Thyroid gland (tissue), 4 donors: ENCODE measurements at regions not wholly inside any gene's neighbourhood (a gene's known extent, or its start where the extent isn't known, plus 50 kb on each side); places are given as distances from the start of the nearest gene placed in this dataset.

Experiments used
- DNase-seq, 2 donors: peaks; one replicate each; pipeline ENCODE4 v3.0.0-alpha.2; 2019
- H3K27ac ChIP-seq, 3 donors: fragments of 200-600 bp; sonication (generic); 1 replicate in 2 of 3; 2 replicates in 1 of 3; pipeline ENCODE4 v1.5.1; 2016 to 2019; ENCODE audit warnings: mild to moderate bottlenecking in 1 of 3, moderate library complexity in 1 of 3
- H3K27me3 ChIP-seq: fragments of 200-600 bp; sonication (generic); one replicate; pipeline ENCODE4 v1.5.1; 2019
- H3K36me3 ChIP-seq, 2 donors: fragments of 200-600 bp; sonication (generic); one replicate each; pipeline ENCODE4 v1.5.1; 2016 to 2019
- H3K4me1 ChIP-seq, 2 donors: fragments of 200-600 bp; sonication (generic); one replicate each; pipeline ENCODE4 v1.5.1; 2017 to 2019
- H3K4me3 ChIP-seq, 3 donors: fragments of 200-600 bp; sonication (generic); replicated peaks in 1 of 3; 1 replicate in 2 of 3; 2 replicates in 1 of 3; pipeline ENCODE4 v1.5.1; 2016; ENCODE audit warnings: mild to moderate bottlenecking in 1 of 3
- H3K9me3 ChIP-seq: fragments of 200-600 bp; sonication (generic); one replicate; pipeline ENCODE4 v1.5.1; 2017
- POLR2A ChIP-seq, 2 donors: fragments of 450-650 bp; IDR thresholded peaks; one replicate each; pipeline ENCODE4 v1.6.1; 2017; ENCODE audit warnings: antibody characterized with exemption in 2 of 2, mild to moderate bottlenecking in 2 of 2, moderate library complexity in 1 of 2
- WGBS, 2 donors: methylation state at CpG; one replicate each; pipeline ENCODE4 v1.1.5; 2017; 5-methylcytosine and 5-hydroxymethylcytosine counted together
- intact Hi-C: fragments of 100-400 bp; cut with DNase I; formaldehyde crosslinking; loops from one replicate; pipeline ENCODE4 v1.15.1; 2023
- TF ChIP-seq, protein P1 (sequence below), 6 experiments: fragments of 200-600 bp in 3 of 6; fragments of 450-650 bp in 3 of 6; sonication (generic) in 3 of 6; IDR thresholded peaks; one replicate each; pipeline ENCODE4 v1.5.1; 2016 to 2019; ENCODE audit warnings: antibody characterized with exemption in 6 of 6, mild to moderate bottlenecking in 2 of 6, inconsistent platforms in 1 of 6, moderate library complexity in 1 of 6

GRCh38 chr16:51987519-51987918, 559.4 kb downstream of the TOX3 start:
- Histone ChIP-seq H3K27me3 (no peaks in the 10 kb centered on the region), H3K4me3 (no peak overlapping the region), H3K4me1 (peaks cover 0 to under 1% of the 10 kb centered on the region in 2 donors), H3K36me3 (no peaks in the 10 kb centered on the region), H3K9me3 (no peaks in the 10 kb centered on the region), H3K27ac (no peak overlapping the region)
- 96 to 100% methylated on average over 1 of the region's 1 CpG for WGBS, 2 donors
- intact Hi-C loops: loop anchor here (10.0 kb wide), 1 partner anchor 1003 kb away; no protein-coding TSS in a partner anchor
- no peak for DNase-seq
- no peak for TF ChIP-seq POLR2A (IDR thresholded peaks at IDR 0.05)
- TF ChIP-seq, protein P1, sequence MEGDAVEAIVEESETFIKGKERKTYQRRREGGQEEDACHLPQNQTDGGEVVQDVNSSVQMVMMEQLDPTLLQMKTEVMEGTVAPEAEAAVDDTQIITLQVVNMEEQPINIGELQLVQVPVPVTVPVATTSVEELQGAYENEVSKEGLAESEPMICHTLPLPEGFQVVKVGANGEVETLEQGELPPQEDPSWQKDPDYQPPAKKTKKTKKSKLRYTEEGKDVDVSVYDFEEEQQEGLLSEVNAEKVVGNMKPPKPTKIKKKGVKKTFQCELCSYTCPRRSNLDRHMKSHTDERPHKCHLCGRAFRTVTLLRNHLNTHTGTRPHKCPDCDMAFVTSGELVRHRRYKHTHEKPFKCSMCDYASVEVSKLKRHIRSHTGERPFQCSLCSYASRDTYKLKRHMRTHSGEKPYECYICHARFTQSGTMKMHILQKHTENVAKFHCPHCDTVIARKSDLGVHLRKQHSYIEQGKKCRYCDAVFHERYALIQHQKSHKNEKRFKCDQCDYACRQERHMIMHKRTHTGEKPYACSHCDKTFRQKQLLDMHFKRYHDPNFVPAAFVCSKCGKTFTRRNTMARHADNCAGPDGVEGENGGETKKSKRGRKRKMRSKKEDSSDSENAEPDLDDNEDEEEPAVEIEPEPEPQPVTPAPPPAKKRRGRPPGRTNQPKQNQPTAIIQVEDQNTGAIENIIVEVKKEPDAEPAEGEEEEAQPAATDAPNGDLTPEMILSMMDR (IDR thresholded peaks at IDR 0.05): no peak

GRCh38 chr16:51986717-51987116, 560.2 kb downstream of the TOX3 start:
- intact Hi-C loops: loop anchor here (10.0 kb wide), 1 partner anchor 1002 kb away; no protein-coding TSS in a partner anchor
- H3K36me3 ChIP-seq: no peaks in the 10 kb centered on the region
- H3K9me3 ChIP-seq: no peaks in the 10 kb centered on the region
- no peak overlapping the region for H3K27ac ChIP-seq
- H3K4me1 ChIP-seq: peaks cover 6 to 9% of the 10 kb centered on the region in 2 donors
- WGBS, 2 donors: 79% methylated on average over 2 of the region's 2 CpGs
- H3K27me3 ChIP-seq: no peaks in the 10 kb centered on the region
- DNase-seq: no peak
- H3K4me3 ChIP-seq: no peak overlapping the region
- TF ChIP-seq, protein P1 (IDR thresholded peaks at IDR 0.05): no peak
- no peak for TF ChIP-seq POLR2A (IDR thresholded peaks at IDR 0.05)

DNA sequence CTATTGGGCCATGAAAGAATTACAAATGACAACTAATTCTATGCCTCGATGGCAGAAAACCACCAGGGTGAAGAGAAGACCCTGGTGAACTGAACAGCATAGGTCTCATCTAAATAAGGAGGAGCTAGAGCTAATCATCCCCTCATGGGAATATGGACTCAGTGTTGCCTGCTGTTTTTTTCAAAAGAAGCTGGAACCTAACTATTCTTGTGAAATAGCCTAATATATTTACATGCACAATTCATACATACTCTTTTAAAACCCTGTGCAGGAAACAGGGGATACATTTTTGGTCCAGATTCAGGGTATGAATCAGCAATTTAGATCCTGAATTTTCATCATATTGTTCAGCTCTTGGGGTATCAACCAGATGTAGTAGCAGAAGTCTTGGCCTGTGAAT, 560.6 kb downstream of the TOX3 start:
- H3K4me3 ChIP-seq: no peak overlapping the region
- no peak for DNase-seq
- 77 to 81% methylated on average over 1 of the region's 1 CpG for WGBS, 2 donors
- intact Hi-C loops: loop anchor here (10.0 kb wide), 1 partner anchor 1002 kb away; no protein-coding TSS in a partner anchor
- H3K27me3 ChIP-seq: no peaks in the 10 kb centered on the region
- TF ChIP-seq POLR2A (IDR thresholded peaks at IDR 0.05): no peak
- TF ChIP-seq, protein P1 (IDR thresholded peaks at IDR 0.05): no peak
- H3K36me3 ChIP-seq: no peaks in the 10 kb centered on the region
- H3K4me1 ChIP-seq: peaks cover 6 to 13% of the 10 kb centered on the region in 2 donors
- no peak overlapping the region for H3K27ac ChIP-seq
- H3K9me3 ChIP-seq: no peaks in the 10 kb centered on the region

DNA sequence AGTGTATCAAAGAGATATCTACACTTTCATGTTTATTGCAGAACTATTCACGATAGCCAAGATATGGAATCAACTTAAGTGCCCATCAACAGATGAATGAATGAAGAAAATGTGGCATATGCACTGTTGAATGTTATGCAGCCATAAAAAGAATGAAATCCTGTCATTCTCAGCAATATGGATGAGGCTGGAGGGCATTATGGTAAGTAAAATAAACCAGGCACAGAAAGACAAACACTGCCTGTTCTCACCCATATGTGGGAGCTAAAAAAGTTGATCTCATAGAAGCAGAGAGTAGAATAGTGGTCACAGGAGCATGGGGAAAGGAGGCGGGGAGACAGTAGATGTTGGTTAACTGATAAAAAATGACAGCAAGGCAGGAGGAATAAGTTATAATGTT, 561.8 kb downstream of the TOX3 start:
- H3K4me1 ChIP-seq: peaks cover 7 to 20% of the 10 kb centered on the region in 2 donors
- no peak overlapping the region for H3K27ac ChIP-seq
- H3K4me3 ChIP-seq: no peak overlapping the region
- TF ChIP-seq, protein P1 (IDR thresholded peaks at IDR 0.05): no peak
- TF ChIP-seq POLR2A (IDR thresholded peaks at IDR 0.05): no peak
- no peaks in the 10 kb centered on the region for H3K9me3 ChIP-seq
- intact Hi-C loops: loop anchor here (10.0 kb wide), 1 partner anchor 1000 kb away; no protein-coding TSS in a partner anchor
- no peaks in the 10 kb centered on the region for H3K27me3 ChIP-seq
- no peak for DNase-seq
- no peaks in the 10 kb centered on the region for H3K36me3 ChIP-seq
- 75 to 83% methylated on average over 2 of the region's 2 CpGs for WGBS, 2 donors

- TF ChIP-seq POLR2A (IDR thresholded peaks at IDR 0.05): no peak
- TF ChIP-seq, protein P1 (IDR thresholded peaks at IDR 0.05): no peak
- Histone ChIP-seq H3K36me3 (no peaks in the 10 kb centered on the region), H3K4me3 (no peak overlapping the region), H3K27ac (no peak overlapping the region), H3K9me3 (no peaks in the 10 kb centered on the region), H3K4me1 (peaks cover 12 to 23% of the 10 kb centered on the region in 2 donors), H3K27me3 (no peaks in the 10 kb centered on the region)
- intact Hi-C loops: loop anchor here (10.0 kb wide), 1 partner anchor 1000 kb away; no protein-coding TSS in a partner anchor
- WGBS, 2 donors: 50 to 68% methylated on average over 2 of the region's 2 CpGs
- no peak for DNase-seq
These were observed 562.5 kb downstream of the TOX3 start for GRCh38 chr16:51984395-51984794.
